GM21619 (cell line): ENCODE measurements at regions not wholly inside any gene's neighbourhood (a gene's known extent, or its start where the extent isn't known, plus 50 kb on each side); places are given as distances from the start of the nearest gene placed in this dataset.

Experiments
- ATAC-seq: cut with Tn5 transposase; IDR thresholded peaks from one replicate; pipeline ENCODE4 v1.9.1; 2021; ENCODE audit not compliant: unreplicated experiment

- no peak for ATAC-seq
These were observed 53.6 kb upstream of the DPT start for GRCh38 chr1:168782559-168783116.

- no peak for ATAC-seq
These were observed 54.6 kb upstream of the DPT start for GRCh38 chr1:168783458-168784210.

GRCh38 chr1:168786476-168787330 is 57.7 kb upstream of the DPT start:
- ATAC-seq: no peak

- ATAC-seq: no peak
These were observed 59.3 kb upstream of the DPT start for GRCh38 chr1:168788258-168788657.

- ATAC-seq: no peak
These were observed 60.5 kb upstream of the DPT start for GRCh38 chr1:168789501-168789900.

GRCh38 chr1:168792142-168792541 is 63.1 kb upstream of the DPT start:
- ATAC-seq: no peak

GRCh38 chr1:168792592-168793125 is 63.7 kb upstream of the DPT start:
- no peak for ATAC-seq

GRCh38 chr1:168794057-168794456 is 65.1 kb upstream of the DPT start:
- ATAC-seq: no peak

- ATAC-seq: no peak
These were observed 66.7 kb upstream of the DPT start for GRCh38 chr1:168795681-168796080.

GRCh38 chr1:168799927-168800605 is 71.1 kb upstream of the DPT start:
- ATAC-seq: no peak

GRCh38 chr1:168801032-168801745 is 72.2 kb upstream of the DPT start:
- no peak for ATAC-seq

GRCh38 chr1:168803806-168804510 is 75.0 kb upstream of the DPT start:
- no peak for ATAC-seq

GRCh38 chr1:168806952-168807351 is 77.9 kb upstream of the DPT start:
- ATAC-seq: no peak

GRCh38 chr1:168811176-168811575 is 82.2 kb upstream of the DPT start:
- no peak for ATAC-seq

GRCh38 chr1:168819668-168820067 is 90.7 kb upstream of the DPT start:
- no peak for ATAC-seq

GRCh38 chr1:168821434-168821833 is 92.4 kb upstream of the DPT start:
- no peak for ATAC-seq

GRCh38 chr1:168822911-168823310 is 93.9 kb upstream of the DPT start:
- ATAC-seq: no peak

- ATAC-seq: no peak
These were observed 95.0 kb upstream of the DPT start for GRCh38 chr1:168823988-168824387.

- ATAC-seq: no peak
These were observed 95.5 kb upstream of the DPT start for GRCh38 chr1:168824418-168825065.
